Gastroesophageal sphincter (tissue), 3 donors: ENCODE measurements at regions not wholly inside any gene's neighbourhood (a gene's known extent, or its start where the extent isn't known, plus 50 kb on each side); places are given as distances from the start of the nearest gene placed in this dataset.

Experiments
- CTCF ChIP-seq, 4 experiments: fragments of 200-600 bp in 2 of 4; fragments of 450-650 bp in 2 of 4; sonication (generic) in 1 of 4; IDR thresholded peaks; one replicate each; pipeline ENCODE4 v1.5.1; 2017 to 2019; ENCODE audit warnings: antibody characterized with exemption in 4 of 4, mild to moderate bottlenecking in 2 of 4, moderate library complexity in 2 of 4
- POLR2AphosphoS5 ChIP-seq: sonication (generic); formaldehyde crosslinking; IDR thresholded peaks from one replicate; pipeline ENCODE4 v1.6.1; 2017; ENCODE audit warnings: antibody characterized with exemption

- TF ChIP-seq CTCF (IDR thresholded peaks at IDR 0.05), result no peak
- TF ChIP-seq POLR2AphosphoS5, result no peak
These were observed 74.2 kb upstream of the L3MBTL4 start for GRCh38 chr18:6488956-6489355.
